ENCODE measurements at regions not wholly inside any gene's neighbourhood (a gene's known extent, or its start where the extent isn't known, plus 50 kb on each side); places are given as distances from the start of the nearest gene placed in this dataset.

GRCh38 chrX:124717537-124717936 lies 371.2 kb downstream of the SH2D1A start:
- Histone ChIP-seq H4K20me1 (ENCODE audit: insufficient read depth, low read length) (no peaks in the 10 kb centered on the region), H3K27me3 (ENCODE audit: control insufficient read depth in 2 of 2, insufficient read depth in 2 of 2, low read length in 2 of 2) (no peaks in the 10 kb centered on the region), H3K9ac (ENCODE audit: insufficient read depth, low read length, poor library complexity, severe bottlenecking) (no peak overlapping the region), H3K4me2 (replicated peaks; ENCODE audit: extremely low read depth, low read length, poor library complexity, severe bottlenecking) (no peak overlapping the region), H3K27ac (ENCODE audit: low read depth in 1 of 2, low read length in 2 of 2) (no peak overlapping the region), H3K4me1 (ENCODE audit: control insufficient read depth in 1 of 2, insufficient read depth in 2 of 2, low read length in 2 of 2) (no peaks in the 10 kb centered on the region), H3K4me3 (replicated peaks in 1 of 3; ENCODE audit: low read depth in 2 of 3, low read length in 3 of 3) (no peak overlapping the region), H3K79me2 (ENCODE audit: insufficient read depth, low read length) (no peaks in the 10 kb centered on the region), H3K36me3 (replicated peaks in 1 of 2; ENCODE audit: control insufficient read depth in 1 of 2, insufficient read depth in 2 of 2, low read length in 2 of 2) (no peaks in the 10 kb centered on the region), H2AFZ (ENCODE audit: insufficient read depth, low read depth, low read length, poor library complexity, severe bottlenecking) (no peak overlapping the region), H3K9me3 (replicated peaks in 1 of 2; ENCODE audit: control insufficient read depth in 1 of 2, insufficient read depth in 1 of 2, low read length in 2 of 2) (no peaks in the 10 kb centered on the region)
- no peak for TF ChIP-seq CTCF (IDR thresholded peaks at IDR 0.05)
- Mint-ChIP-seq H3K4me1 (no peaks in the 10 kb centered on the region), H3K4me3 (no peak overlapping the region), H3K27me3 (ENCODE audit: low read depth in 3 of 3) (peaks cover 2 to 4% (median 2%) of the 10 kb centered on the region in 3 donors), H3K9me3 (peaks cover 0 to 12% (median 0%) of the 10 kb centered on the region in 7 donors), H3K27ac (no peak overlapping the region), H3K36me3 (no peaks in the 10 kb centered on the region)
- no peak for DNase-seq
- intact Hi-C loops (cut with micrococcal nuclease): no loop called here
- WGBS (ENCODE audit: insufficient coverage): no CpG with 5 or more reads among the region's 1 CpG

- H3K4me3 Mint-ChIP-seq: no peak overlapping the region
- H3K27ac Mint-ChIP-seq: no peak overlapping the region
- Histone ChIP-seq H3K4me3 (replicated peaks in 1 of 3; ENCODE audit: low read depth in 2 of 3, low read length in 3 of 3) (no peak overlapping the region), H3K4me2 (replicated peaks; ENCODE audit: extremely low read depth, low read length, poor library complexity, severe bottlenecking) (no peak overlapping the region), H3K9ac (ENCODE audit: insufficient read depth, low read length, poor library complexity, severe bottlenecking) (no peak overlapping the region), H3K9me3 (replicated peaks in 1 of 2; ENCODE audit: control insufficient read depth in 1 of 2, insufficient read depth in 1 of 2, low read length in 2 of 2) (no peaks in the 10 kb centered on the region), H3K27me3 (ENCODE audit: control insufficient read depth in 2 of 2, insufficient read depth in 2 of 2, low read length in 2 of 2) (no peaks in the 10 kb centered on the region), H3K79me2 (ENCODE audit: insufficient read depth, low read length) (no peaks in the 10 kb centered on the region), H3K36me3 (replicated peaks in 1 of 2; ENCODE audit: control insufficient read depth in 1 of 2, insufficient read depth in 2 of 2, low read length in 2 of 2) (no peaks in the 10 kb centered on the region), H3K27ac (ENCODE audit: low read depth in 1 of 2, low read length in 2 of 2) (no peak overlapping the region), H4K20me1 (ENCODE audit: insufficient read depth, low read length) (no peaks in the 10 kb centered on the region), H2AFZ (ENCODE audit: insufficient read depth, low read depth, low read length, poor library complexity, severe bottlenecking) (no peak overlapping the region), H3K4me1 (ENCODE audit: control insufficient read depth in 1 of 2, insufficient read depth in 2 of 2, low read length in 2 of 2) (no peaks in the 10 kb centered on the region)
- no peak for TF ChIP-seq CTCF (IDR thresholded peaks at IDR 0.05)
- no peaks in the 10 kb centered on the region for H3K36me3 Mint-ChIP-seq
- WGBS (ENCODE audit: insufficient coverage): no CpG with 5 or more reads among the region's 2 CpGs
- no peaks in the 10 kb centered on the region for H3K4me1 Mint-ChIP-seq
- no peak for DNase-seq
- H3K9me3 Mint-ChIP-seq: peaks cover 0 to 12% (median 0%) of the 10 kb centered on the region in 7 donors
- H3K27me3 Mint-ChIP-seq (ENCODE audit: low read depth in 3 of 3): peaks cover 2 to 4% (median 2%) of the 10 kb centered on the region in 3 donors
- intact Hi-C loops (cut with micrococcal nuclease): no loop called here
These were observed 372.7 kb downstream of the SH2D1A start for GRCh38 chrX:124719060-124719459.

Measured in CD14-positive monocyte (primary cell).